ENCODE measurements at regions not wholly inside any gene's neighbourhood (a gene's known extent, or its start where the extent isn't known, plus 50 kb on each side); places are given as distances from the start of the nearest gene placed in this dataset.
"Not testable (repeated sequence)": the region's sequence is repeated elsewhere in the genome, so short reads cannot be mapped to it uniquely, and the experiment has no call there.

DNA sequence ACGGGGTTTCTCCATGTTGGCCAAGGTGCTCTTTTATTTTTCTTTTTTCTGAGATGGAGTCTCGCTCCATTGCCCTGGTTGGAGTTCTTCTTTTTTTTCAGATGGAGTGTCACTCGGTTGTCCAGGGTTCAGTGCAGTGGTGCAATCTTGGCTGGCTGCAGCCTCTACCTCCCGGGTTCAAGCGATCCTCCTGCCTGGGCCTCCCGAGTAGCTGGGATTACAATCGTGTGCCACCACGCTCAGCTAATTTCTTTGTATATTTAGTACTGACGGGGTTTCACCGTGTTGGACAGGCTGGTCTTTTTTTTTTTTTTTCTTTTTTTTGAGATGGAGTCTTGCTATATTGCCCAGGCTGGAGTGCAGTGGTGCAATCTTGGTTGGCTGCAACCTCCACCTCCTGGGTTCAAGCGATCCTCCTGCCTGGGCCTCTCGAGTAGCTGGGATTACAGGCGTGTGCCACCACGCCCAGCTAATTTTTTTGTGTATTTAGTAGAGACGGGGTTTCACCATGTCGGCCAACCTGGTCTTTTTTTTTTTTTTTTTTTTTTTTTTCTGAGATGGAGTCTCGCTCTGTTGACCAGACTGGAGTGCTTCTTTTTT is 2810.1 kb downstream of the RPIA start:
- ATAC-seq (ENCODE audit: low read depth); DNase-seq; H3K36me3 ChIP-seq (ENCODE audit: control insufficient read depth, insufficient read depth, low read length); H4K91ac ChIP-seq (ENCODE audit: insufficient read depth, low read depth, low read length); H2BK15ac ChIP-seq (ENCODE audit: low read depth, low read length); H3K18ac ChIP-seq (ENCODE audit: low read depth, low read length); H2BK120ac ChIP-seq (ENCODE audit: low read depth, low read length); H3K79me1 ChIP-seq (ENCODE audit: low read depth in 1 of 2, low read length in 2 of 2); H3K23ac ChIP-seq (ENCODE audit: low read depth, low read length); H2AK5ac ChIP-seq (ENCODE audit: low read depth, low read length); H2BK20ac ChIP-seq (ENCODE audit: low read depth, low read length); H4K20me1 ChIP-seq (ENCODE audit: insufficient read depth, low read length); H3K56ac ChIP-seq (ENCODE audit: extremely low read depth, insufficient read depth, low read length); H2AK9ac ChIP-seq (replicated peaks; ENCODE audit: low read depth, low read length, poor library complexity); H3K4ac ChIP-seq (ENCODE audit: low read depth, low read length); H3K4me2 ChIP-seq (ENCODE audit: low read depth, low read length); dilution Hi-C loops (cut with HindIII; ENCODE audit: low sequenced_read_pairs, unreplicated experiment); H2AFZ ChIP-seq (replicated peaks; ENCODE audit: low read length, poor library complexity); H3K9ac ChIP-seq (ENCODE audit: low read depth, low read length); H3K4me1 ChIP-seq (ENCODE audit: control insufficient read depth, insufficient read depth, low read length); H3K27me3 ChIP-seq (ENCODE audit: control insufficient read depth, insufficient read depth, low read length); H3K4me3 ChIP-seq (ENCODE audit: insufficient read depth, low read depth, low read length); H4K8ac ChIP-seq (ENCODE audit: low read depth in 2 of 2, low read length in 2 of 2); intact Hi-C loops (cut with micrococcal nuclease); H4K5ac ChIP-seq (ENCODE audit: low read depth, low read length); H3K14ac ChIP-seq (replicated peaks; ENCODE audit: low read depth, low read length); CTCF ChIA-PET; H3K9me3 ChIP-seq (ENCODE audit: control insufficient read depth, insufficient read depth, low read length); BruUV-seq (replicated peaks); in situ Hi-C loops (cut with MboI; ENCODE audit: low sequenced_read_pairs); H2BK5ac ChIP-seq (ENCODE audit: low read depth, low read length, poor library complexity, severe bottlenecking); H3K27ac ChIP-seq (ENCODE audit: insufficient read depth, low read length); H3K9me1 ChIP-seq (ENCODE audit: insufficient read depth, low read length): not testable (repeated sequence)
- no CpG with 5 or more reads among the region's 17 CpGs for WGBS, 2 experiments (ENCODE audit: extremely low coverage in 2 of 2, insufficient read length in 1 of 2)
- POLR2A ChIA-PET (ENCODE audit: unreplicated experiment) = interaction anchor here (0.6 kb wide), 1 partner anchor 1213 kb away, joined by 6 read pairs; no protein-coding TSS in a partner anchor

DNA sequence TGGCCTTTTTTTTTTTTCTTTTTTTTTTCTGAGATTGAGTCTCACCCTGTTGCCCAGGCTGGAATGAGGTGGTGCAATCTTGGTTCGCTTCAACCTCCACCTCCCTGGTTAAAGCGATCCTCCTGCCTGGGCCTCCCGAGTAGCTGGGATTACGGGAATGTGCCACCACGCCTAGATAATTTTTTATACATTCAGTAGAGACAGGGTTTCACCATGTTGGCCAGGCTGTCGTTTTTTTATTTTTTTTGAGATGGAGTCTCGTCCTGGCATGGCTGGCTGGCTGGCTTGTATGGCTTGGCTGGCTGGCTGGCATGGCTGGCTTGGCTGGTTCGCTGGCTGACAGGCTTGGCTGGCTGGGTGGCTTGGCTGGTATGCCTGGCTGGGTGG is 2812.1 kb downstream of the RPIA start:
- H2AFZ ChIP-seq (replicated peaks; ENCODE audit: low read length, poor library complexity); H2AK9ac ChIP-seq (replicated peaks; ENCODE audit: low read depth, low read length, poor library complexity); H2AK5ac ChIP-seq (ENCODE audit: low read depth, low read length); H4K5ac ChIP-seq (ENCODE audit: low read depth, low read length); dilution Hi-C loops (cut with HindIII; ENCODE audit: low sequenced_read_pairs, unreplicated experiment); H2BK120ac ChIP-seq (ENCODE audit: low read depth, low read length); H3K4ac ChIP-seq (ENCODE audit: low read depth, low read length); CTCF ChIA-PET; H4K20me1 ChIP-seq (ENCODE audit: insufficient read depth, low read length); H3K56ac ChIP-seq (ENCODE audit: extremely low read depth, insufficient read depth, low read length); ATAC-seq (ENCODE audit: low read depth); H4K8ac ChIP-seq (ENCODE audit: low read depth in 2 of 2, low read length in 2 of 2); H2BK15ac ChIP-seq (ENCODE audit: low read depth, low read length); in situ Hi-C loops (cut with MboI; ENCODE audit: low sequenced_read_pairs); H4K91ac ChIP-seq (ENCODE audit: insufficient read depth, low read depth, low read length); H3K36me3 ChIP-seq (ENCODE audit: control insufficient read depth, insufficient read depth, low read length); H3K4me3 ChIP-seq (ENCODE audit: insufficient read depth, low read depth, low read length); H3K9ac ChIP-seq (ENCODE audit: low read depth, low read length); H3K27me3 ChIP-seq (ENCODE audit: control insufficient read depth, insufficient read depth, low read length); BruUV-seq (replicated peaks); intact Hi-C loops (cut with micrococcal nuclease); H3K9me3 ChIP-seq (ENCODE audit: control insufficient read depth, insufficient read depth, low read length); H3K9me1 ChIP-seq (ENCODE audit: insufficient read depth, low read length); H2BK5ac ChIP-seq (ENCODE audit: low read depth, low read length, poor library complexity, severe bottlenecking); H3K4me2 ChIP-seq (ENCODE audit: low read depth, low read length); POLR2A ChIA-PET (ENCODE audit: unreplicated experiment); H3K18ac ChIP-seq (ENCODE audit: low read depth, low read length); H3K79me1 ChIP-seq (ENCODE audit: low read depth in 1 of 2, low read length in 2 of 2); DNase-seq; H3K23ac ChIP-seq (ENCODE audit: low read depth, low read length); H3K27ac ChIP-seq (ENCODE audit: insufficient read depth, low read length); H3K14ac ChIP-seq (replicated peaks; ENCODE audit: low read depth, low read length); H2BK20ac ChIP-seq (ENCODE audit: low read depth, low read length); H3K4me1 ChIP-seq (ENCODE audit: control insufficient read depth, insufficient read depth, low read length): not testable (repeated sequence)
- WGBS, 2 experiments (ENCODE audit: extremely low coverage in 2 of 2, insufficient read length in 1 of 2) = no CpG with 5 or more reads among the region's 8 CpGs

All from IMR-90 (cell line).